ENCODE measurements at regions not wholly inside any gene's neighbourhood (a gene's known extent, or its start where the extent isn't known, plus 50 kb on each side); places are given as distances from the start of the nearest gene placed in this dataset.

GRCh38 chr6:144823131-144823530 is 538.0 kb downstream of the UTRN start:
- Mint-ChIP-seq H3K4me3 (no peak overlapping the region), H3K27me3 (no peaks in the 10 kb centered on the region), H3K36me3 (peaks cover 5% of the 10 kb centered on the region), H3K4me1 (ENCODE audit: low read depth) (peaks cover 4% of the 10 kb centered on the region), H3K27ac (no peak overlapping the region), H3K9me3 (no peaks in the 10 kb centered on the region)
- ChIA-PET POLR2A (no interaction called here), CTCF (interaction anchor here (0.7 kb wide), 1 partner anchor 32 kb away, joined by 3 read pairs; no protein-coding TSS in a partner anchor)
- DNase-seq, result no peak
- intact Hi-C loops (cut with micrococcal nuclease), result no loop called here

- DNase-seq, result no peak
- Mint-ChIP-seq H3K36me3 (peaks cover 7% of the 10 kb centered on the region), H3K9me3 (no peaks in the 10 kb centered on the region), H3K27ac (no peak overlapping the region), H3K27me3 (no peaks in the 10 kb centered on the region), H3K4me1 (ENCODE audit: low read depth) (peaks cover 4% of the 10 kb centered on the region), H3K4me3 (no peak overlapping the region)
- intact Hi-C loops (cut with micrococcal nuclease), result no loop called here
- ChIA-PET POLR2A (no interaction called here), CTCF (no interaction called here)
Observed at GRCh38 chr6:144824018-144824417, 538.9 kb downstream of the UTRN start.

GRCh38 chr6:144834426-144835038 is 549.4 kb downstream of the UTRN start:
- Mint-ChIP-seq H3K4me1 (ENCODE audit: low read depth) (no peaks in the 10 kb centered on the region), H3K27ac (no peak overlapping the region), H3K36me3 (peaks cover 11% of the 10 kb centered on the region), H3K4me3 (no peak overlapping the region), H3K9me3 (no peaks in the 10 kb centered on the region), H3K27me3 (no peaks in the 10 kb centered on the region)
- intact Hi-C loops (cut with micrococcal nuclease), result no loop called here
- POLR2A ChIA-PET, result no interaction called here
- CTCF ChIA-PET, result no interaction called here
- no peak for DNase-seq

DNA sequence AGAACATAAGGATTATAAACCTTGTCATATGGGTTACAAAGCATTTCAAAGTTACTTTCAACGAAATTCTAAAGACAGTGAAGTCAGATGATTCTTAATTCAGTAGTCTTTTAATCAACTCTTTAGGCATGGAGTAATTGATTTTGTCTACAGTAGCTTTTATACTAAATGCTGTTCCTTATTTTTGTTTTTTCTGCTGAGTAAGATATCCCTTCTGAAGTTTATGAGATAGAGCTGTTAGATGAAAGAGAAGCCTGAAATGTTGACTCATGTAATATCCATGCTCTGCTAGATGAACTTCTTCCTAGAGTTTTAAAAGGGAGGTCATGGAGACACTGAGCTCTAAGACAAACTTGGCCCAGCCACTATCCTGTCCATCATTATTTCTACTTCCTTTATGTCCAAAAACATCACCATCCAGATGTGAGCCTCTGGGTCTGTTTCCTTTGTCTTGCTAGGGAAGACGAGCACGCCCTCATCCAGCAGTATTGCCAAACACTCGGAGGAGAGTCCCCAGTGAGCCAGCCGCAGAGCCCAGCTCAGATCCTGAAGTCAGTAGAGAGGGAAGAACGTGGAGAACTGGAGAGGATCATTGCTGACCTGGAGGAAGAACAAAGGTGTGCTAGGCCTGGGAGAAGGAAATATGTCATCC is 550.3 kb downstream of the UTRN start:
- POLR2A ChIA-PET, result no interaction called here
- Mint-ChIP-seq H3K27ac (no peak overlapping the region), H3K4me3 (no peak overlapping the region), H3K27me3 (no peaks in the 10 kb centered on the region), H3K9me3 (no peaks in the 10 kb centered on the region), H3K36me3 (peaks cover 10% of the 10 kb centered on the region), H3K4me1 (ENCODE audit: low read depth) (no peaks in the 10 kb centered on the region)
- DNase-seq, result no peak
- CTCF ChIA-PET, result no interaction called here
- intact Hi-C loops (cut with micrococcal nuclease), result no loop called here

DNA sequence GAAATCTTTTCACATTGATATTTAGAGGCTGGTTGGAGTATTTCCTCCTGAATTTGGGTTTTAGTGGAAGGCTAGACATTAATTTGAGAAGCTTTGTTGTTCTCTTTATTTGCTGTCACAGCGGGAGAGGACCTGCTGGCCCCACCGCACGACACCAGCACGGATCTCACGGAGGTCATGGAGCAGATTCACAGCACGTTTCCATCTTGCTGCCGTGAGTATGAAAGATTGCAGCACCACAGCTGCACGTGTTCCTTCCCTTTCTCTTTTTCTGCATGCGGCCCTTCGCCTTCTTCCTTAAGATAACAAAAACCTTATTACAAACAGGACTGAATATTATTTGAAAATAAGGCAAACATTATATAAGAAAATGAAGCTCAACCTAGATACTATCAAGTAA is 555.5 kb downstream of the UTRN start:
- no peak for DNase-seq
- ChIA-PET POLR2A (no interaction called here), CTCF (no interaction called here)
- Mint-ChIP-seq H3K4me3 (no peak overlapping the region), H3K9me3 (no peaks in the 10 kb centered on the region), H3K36me3 (peaks cover 17% of the 10 kb centered on the region), H3K27ac (no peak overlapping the region), H3K27me3 (no peaks in the 10 kb centered on the region), H3K4me1 (ENCODE audit: low read depth) (no peaks in the 10 kb centered on the region)
- intact Hi-C loops (cut with micrococcal nuclease), result no loop called here

DNA sequence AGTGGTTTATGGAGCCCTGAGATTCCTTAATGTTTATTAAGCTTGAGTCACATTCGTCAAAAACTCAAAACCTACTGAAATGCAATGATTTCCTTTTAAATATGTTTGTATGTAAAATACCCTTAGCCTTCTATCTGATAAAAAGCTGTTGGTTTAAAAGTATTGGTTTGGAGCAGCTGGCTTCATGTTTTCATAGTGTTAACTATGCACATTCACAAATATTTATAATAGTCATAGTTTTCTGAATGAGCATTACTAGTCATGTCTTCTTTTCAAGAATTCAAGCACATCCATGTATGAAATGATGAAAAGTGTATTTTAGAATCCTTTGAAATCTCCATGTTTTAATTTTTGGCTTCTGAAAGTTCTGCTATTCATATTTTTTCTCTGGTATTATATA is 558.6 kb downstream of the UTRN start:
- H3K4me1 Mint-ChIP-seq (ENCODE audit: low read depth), result peaks cover 2% of the 10 kb centered on the region
- no peak overlapping the region for H3K27ac Mint-ChIP-seq
- POLR2A ChIA-PET, result no interaction called here
- H3K9me3 Mint-ChIP-seq, result no peaks in the 10 kb centered on the region
- H3K4me3 Mint-ChIP-seq, result no peak overlapping the region
- DNase-seq, result no peak
- H3K27me3 Mint-ChIP-seq, result no peaks in the 10 kb centered on the region
- intact Hi-C loops (cut with micrococcal nuclease), result no loop called here
- CTCF ChIA-PET, result interaction anchor here (0.6 kb wide), 1 partner anchor 244 kb away, joined by 3 read pairs; no protein-coding TSS in a partner anchor
- H3K36me3 Mint-ChIP-seq, result peaks cover 20% of the 10 kb centered on the region

DNA sequence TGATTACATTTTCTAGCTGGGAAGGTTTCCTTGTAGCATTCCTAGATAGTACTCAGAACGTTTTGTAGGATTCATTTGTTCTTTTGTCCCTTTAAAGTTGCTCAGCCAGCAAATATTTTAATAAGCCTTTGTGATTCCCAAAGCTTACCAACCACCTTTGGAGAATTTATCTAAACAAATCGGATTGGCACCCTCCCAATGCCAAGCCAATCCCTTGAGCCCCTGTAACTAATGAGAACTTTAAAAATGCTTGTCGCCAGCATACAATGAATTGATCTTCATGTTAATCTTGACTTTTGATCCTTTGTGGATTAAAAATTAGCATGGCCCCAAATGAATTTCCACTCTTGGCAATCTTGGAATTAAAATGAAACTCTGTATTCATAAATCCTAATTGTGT is 559.5 kb downstream of the UTRN start:
- Mint-ChIP-seq H3K27me3 (no peaks in the 10 kb centered on the region), H3K36me3 (peaks cover 18% of the 10 kb centered on the region), H3K4me3 (no peak overlapping the region), H3K9me3 (no peaks in the 10 kb centered on the region), H3K4me1 (ENCODE audit: low read depth) (peaks cover 2% of the 10 kb centered on the region), H3K27ac (no peak overlapping the region)
- intact Hi-C loops (cut with micrococcal nuclease), result no loop called here
- DNase-seq, result no peak
- ChIA-PET CTCF (no interaction called here), POLR2A (no interaction called here)

- H3K9me3 Mint-ChIP-seq, result no peaks in the 10 kb centered on the region
- DNase-seq, result no peak
- no peaks in the 10 kb centered on the region for H3K27me3 Mint-ChIP-seq
- CTCF ChIA-PET, result no interaction called here
- peaks cover 18% of the 10 kb centered on the region for H3K36me3 Mint-ChIP-seq
- H3K4me3 Mint-ChIP-seq, result no peak overlapping the region
- POLR2A ChIA-PET, result no interaction called here
- H3K4me1 Mint-ChIP-seq (ENCODE audit: low read depth), result peaks cover 2% of the 10 kb centered on the region
- intact Hi-C loops (cut with micrococcal nuclease), result no loop called here
- H3K27ac Mint-ChIP-seq, result no peak overlapping the region
Observed at GRCh38 chr6:144845186-144845585, 560.1 kb downstream of the UTRN start.

- intact Hi-C loops (cut with micrococcal nuclease), result no loop called here
- DNase-seq, result no peak
- Mint-ChIP-seq H3K27ac (no peak overlapping the region), H3K4me1 (ENCODE audit: low read depth) (peaks cover 2% of the 10 kb centered on the region), H3K4me3 (no peak overlapping the region), H3K9me3 (no peaks in the 10 kb centered on the region), H3K36me3 (peaks cover 26% of the 10 kb centered on the region), H3K27me3 (no peaks in the 10 kb centered on the region)
- ChIA-PET CTCF (no interaction called here), POLR2A (no interaction called here)
Observed at GRCh38 chr6:144847916-144848315, 562.8 kb downstream of the UTRN start.

DNA sequence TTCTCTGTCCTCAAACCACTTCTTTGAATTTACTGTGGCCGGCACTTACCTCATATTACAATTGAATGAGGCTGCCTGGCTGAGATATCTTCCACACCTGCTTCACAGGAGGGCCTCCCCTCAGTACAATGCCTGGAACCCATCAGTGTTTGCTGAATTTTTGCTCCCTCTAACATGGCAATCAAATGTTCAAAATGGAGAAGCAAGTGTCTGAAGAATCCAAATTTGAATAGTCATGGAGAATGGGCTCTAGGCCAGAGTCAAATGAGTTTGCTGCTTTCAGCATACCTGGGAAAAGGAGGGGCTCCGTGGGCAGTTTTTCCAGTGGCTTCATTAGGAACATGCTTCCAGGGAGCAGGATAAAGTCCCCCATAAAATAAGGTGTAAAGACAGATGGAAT is 564.8 kb downstream of the UTRN start:
- Mint-ChIP-seq H3K9me3 (no peaks in the 10 kb centered on the region), H3K27me3 (no peaks in the 10 kb centered on the region), H3K4me1 (ENCODE audit: low read depth) (peaks cover 6% of the 10 kb centered on the region), H3K36me3 (peaks cover 20% of the 10 kb centered on the region), H3K4me3 (no peak overlapping the region), H3K27ac (no peak overlapping the region)
- no peak for DNase-seq
- CTCF ChIA-PET, result no interaction called here
- intact Hi-C loops (cut with micrococcal nuclease), result no loop called here
- POLR2A ChIA-PET, result no interaction called here

DNA sequence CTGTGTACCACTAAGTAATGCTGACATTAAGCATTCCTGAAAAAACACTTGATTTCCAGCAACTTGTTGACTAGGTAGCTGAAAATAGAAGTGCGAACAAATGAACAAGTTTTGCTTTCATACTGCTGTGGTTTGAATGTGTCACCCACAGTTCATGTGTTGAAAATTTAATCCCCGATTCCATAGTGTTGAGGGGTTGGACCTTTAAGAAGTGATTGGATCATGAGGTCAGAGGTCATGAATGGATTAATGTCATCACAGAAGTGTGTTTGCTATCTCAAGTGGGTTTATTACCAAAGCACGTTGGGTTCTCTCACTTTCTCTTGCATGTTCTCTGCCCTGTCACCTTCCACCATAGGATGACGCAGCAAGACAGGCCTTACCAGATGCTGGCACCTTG is 568.5 kb downstream of the UTRN start:
- Mint-ChIP-seq H3K9me3 (no peaks in the 10 kb centered on the region), H3K4me1 (ENCODE audit: low read depth) (peaks cover 4% of the 10 kb centered on the region), H3K4me3 (no peak overlapping the region), H3K27ac (no peak overlapping the region), H3K27me3 (no peaks in the 10 kb centered on the region), H3K36me3 (peaks cover 9% of the 10 kb centered on the region)
- no peak for DNase-seq
- POLR2A ChIA-PET, result no interaction called here
- CTCF ChIA-PET, result no interaction called here
- intact Hi-C loops (cut with micrococcal nuclease), result no loop called here

- peaks cover 4% of the 10 kb centered on the region for H3K4me1 Mint-ChIP-seq (ENCODE audit: low read depth)
- H3K27me3 Mint-ChIP-seq, result no peaks in the 10 kb centered on the region
- H3K9me3 Mint-ChIP-seq, result no peaks in the 10 kb centered on the region
- H3K27ac Mint-ChIP-seq, result no peak overlapping the region
- H3K4me3 Mint-ChIP-seq, result no peak overlapping the region
- ChIA-PET CTCF (no interaction called here), POLR2A (no interaction called here)
- peaks cover 9% of the 10 kb centered on the region for H3K36me3 Mint-ChIP-seq
- intact Hi-C loops (cut with micrococcal nuclease), result no loop called here
- no peak for DNase-seq
Observed at GRCh38 chr6:144854654-144855053, 569.5 kb downstream of the UTRN start.

- H3K4me3 Mint-ChIP-seq, result no peak overlapping the region
- H3K9me3 Mint-ChIP-seq, result no peaks in the 10 kb centered on the region
- H3K4me1 Mint-ChIP-seq (ENCODE audit: low read depth), result peaks cover 4% of the 10 kb centered on the region
- peaks cover 8% of the 10 kb centered on the region for H3K36me3 Mint-ChIP-seq
- intact Hi-C loops (cut with micrococcal nuclease), result no loop called here
- no peak overlapping the region for H3K27ac Mint-ChIP-seq
- ChIA-PET POLR2A (no interaction called here), CTCF (interaction anchor here (0.6 kb wide), 1 partner anchor 67 kb away, joined by 3 read pairs; no protein-coding TSS in a partner anchor)
- no peak for DNase-seq
- peaks cover 2% of the 10 kb centered on the region for H3K27me3 Mint-ChIP-seq
Observed at GRCh38 chr6:144855375-144855774, 570.2 kb downstream of the UTRN start.

All from activated CD4-positive, alpha-beta memory T cell treated with anti-CD3 and anti-CD28 coated beads for 36 hours (primary cell).